PFSK-1 (cell line): ENCODE measurements at regions not wholly inside any gene's neighbourhood (a gene's known extent, or its start where the extent isn't known, plus 50 kb on each side); places are given as distances from the start of the nearest gene placed in this dataset.

Source experiments
- POLR2AphosphoS5 ChIP-seq: IDR thresholded peaks from 2 replicates; pipeline ENCODE4 v1.6.1; 2012; ENCODE audit warnings: low read depth, mild to moderate bottlenecking, control low read depth, low read length, moderate library complexity
- REST ChIP-seq, 2 experiments: IDR thresholded peaks; 2 replicates each; pipeline versions ENCODE4 v1.6.1 to v1.8.0; 2011 to 2012; ENCODE audit warnings: low read depth in 2 of 2, low read length in 2 of 2, control low read depth in 1 of 2, inconsistent platforms in 1 of 2, mild to moderate bottlenecking in 1 of 2, moderate library complexity in 1 of 2; ENCODE audit not compliant: insufficient read depth in 1 of 2
- SIN3A ChIP-seq: IDR thresholded peaks from 2 replicates; pipeline ENCODE4 v1.6.1; 2012; ENCODE audit warnings: mild to moderate bottlenecking, low read length, moderate library complexity, borderline replicate concordance; ENCODE audit not compliant: insufficient read depth
- TAF1 ChIP-seq: IDR thresholded peaks from 2 replicates; pipeline ENCODE4 v1.6.1; 2012; ENCODE audit warnings: low read length, control low read depth, borderline replicate concordance; ENCODE audit not compliant: insufficient read depth

- no peak for TF ChIP-seq REST (IDR thresholded peaks at IDR 0.05; ENCODE audit: insufficient read depth in 1 of 2, low read depth in 2 of 2, low read length in 2 of 2)
- no peak for TF ChIP-seq POLR2AphosphoS5
- TF ChIP-seq TAF1: no peak
- no peak for TF ChIP-seq SIN3A
Observed at GRCh38 chr4:14515556-14515955, 486.7 kb upstream of the CPEB2 start.
